ENCODE measurements at regions not wholly inside any gene's neighbourhood (a gene's known extent, or its start where the extent isn't known, plus 50 kb on each side); places are given as distances from the start of the nearest gene placed in this dataset.

GRCh38 chr5:89064054-89064453 lies 181.1 kb upstream of the MEF2C start:
- TF ChIP-seq POLR2AphosphoS5 (IDR thresholded peaks at IDR 0.05; ENCODE audit: low read depth) (no peak), CTCF (IDR thresholded peaks at IDR 0.05; ENCODE audit: insufficient read depth, low read length) (no peak), GABPA (IDR thresholded peaks at IDR 0.05; ENCODE audit: low read depth) (no peak)
- TF ChIP-seq, protein P1, sequence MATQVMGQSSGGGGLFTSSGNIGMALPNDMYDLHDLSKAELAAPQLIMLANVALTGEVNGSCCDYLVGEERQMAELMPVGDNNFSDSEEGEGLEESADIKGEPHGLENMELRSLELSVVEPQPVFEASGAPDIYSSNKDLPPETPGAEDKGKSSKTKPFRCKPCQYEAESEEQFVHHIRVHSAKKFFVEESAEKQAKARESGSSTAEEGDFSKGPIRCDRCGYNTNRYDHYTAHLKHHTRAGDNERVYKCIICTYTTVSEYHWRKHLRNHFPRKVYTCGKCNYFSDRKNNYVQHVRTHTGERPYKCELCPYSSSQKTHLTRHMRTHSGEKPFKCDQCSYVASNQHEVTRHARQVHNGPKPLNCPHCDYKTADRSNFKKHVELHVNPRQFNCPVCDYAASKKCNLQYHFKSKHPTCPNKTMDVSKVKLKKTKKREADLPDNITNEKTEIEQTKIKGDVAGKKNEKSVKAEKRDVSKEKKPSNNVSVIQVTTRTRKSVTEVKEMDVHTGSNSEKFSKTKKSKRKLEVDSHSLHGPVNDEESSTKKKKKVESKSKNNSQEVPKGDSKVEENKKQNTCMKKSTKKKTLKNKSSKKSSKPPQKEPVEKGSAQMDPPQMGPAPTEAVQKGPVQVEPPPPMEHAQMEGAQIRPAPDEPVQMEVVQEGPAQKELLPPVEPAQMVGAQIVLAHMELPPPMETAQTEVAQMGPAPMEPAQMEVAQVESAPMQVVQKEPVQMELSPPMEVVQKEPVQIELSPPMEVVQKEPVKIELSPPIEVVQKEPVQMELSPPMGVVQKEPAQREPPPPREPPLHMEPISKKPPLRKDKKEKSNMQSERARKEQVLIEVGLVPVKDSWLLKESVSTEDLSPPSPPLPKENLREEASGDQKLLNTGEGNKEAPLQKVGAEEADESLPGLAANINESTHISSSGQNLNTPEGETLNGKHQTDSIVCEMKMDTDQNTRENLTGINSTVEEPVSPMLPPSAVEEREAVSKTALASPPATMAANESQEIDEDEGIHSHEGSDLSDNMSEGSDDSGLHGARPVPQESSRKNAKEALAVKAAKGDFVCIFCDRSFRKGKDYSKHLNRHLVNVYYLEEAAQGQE (IDR thresholded peaks at IDR 0.05; ENCODE audit: insufficient replicate concordance, low read depth): no peak
